Stimulated activated naive CD8-positive, alpha-beta T cell treated with anti-CD3 and anti-CD28 coated beads, Interleukin-15, Interleukin-2, amounts not matched to agents 100 U/mL and 50 U/mL, for 24 hours (primary cell): ENCODE measurements at regions not wholly inside any gene's neighbourhood (a gene's known extent, or its start where the extent isn't known, plus 50 kb on each side); places are given as distances from the start of the nearest gene placed in this dataset.

ENCODE experiments used
- ATAC-seq: fragments of 150-1000 bp; cut with Tn5 transposase; one replicate; pipeline ENCODE4 v1.10.0; 2021
- DNase-seq: peaks from one replicate; pipeline ENCODE4 v3.0.0; 2021

- no peak for ATAC-seq
These were observed 261.1 kb downstream of the ABHD5 start for GRCh38 chr3:43951813-43952212.

DNA sequence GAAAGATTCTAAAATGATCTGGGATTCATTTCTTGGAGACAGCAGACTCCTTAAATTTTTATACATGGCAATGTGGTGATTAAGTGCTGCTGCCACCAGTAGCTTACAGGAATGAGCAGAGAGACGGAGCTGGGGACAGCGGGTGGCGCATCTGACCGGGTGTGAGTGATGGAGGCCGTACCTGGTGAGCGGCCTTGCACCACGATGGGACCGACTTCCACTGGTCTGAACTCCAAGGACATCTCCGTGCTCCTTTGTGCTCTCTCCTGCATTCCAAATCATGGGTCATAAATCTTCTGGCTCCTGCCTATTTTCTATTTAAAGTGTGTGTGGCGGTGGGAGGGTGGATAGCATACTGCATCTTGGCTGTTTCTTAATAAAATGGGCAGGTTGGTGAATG is 262.6 kb downstream of the ABHD5 start:
- no peak for ATAC-seq
- no peak for DNase-seq

More at GRCh38 chr3:43951813-43952212, 261.1 kb downstream of the ABHD5 start:
- no peak for DNase-seq

DNA sequence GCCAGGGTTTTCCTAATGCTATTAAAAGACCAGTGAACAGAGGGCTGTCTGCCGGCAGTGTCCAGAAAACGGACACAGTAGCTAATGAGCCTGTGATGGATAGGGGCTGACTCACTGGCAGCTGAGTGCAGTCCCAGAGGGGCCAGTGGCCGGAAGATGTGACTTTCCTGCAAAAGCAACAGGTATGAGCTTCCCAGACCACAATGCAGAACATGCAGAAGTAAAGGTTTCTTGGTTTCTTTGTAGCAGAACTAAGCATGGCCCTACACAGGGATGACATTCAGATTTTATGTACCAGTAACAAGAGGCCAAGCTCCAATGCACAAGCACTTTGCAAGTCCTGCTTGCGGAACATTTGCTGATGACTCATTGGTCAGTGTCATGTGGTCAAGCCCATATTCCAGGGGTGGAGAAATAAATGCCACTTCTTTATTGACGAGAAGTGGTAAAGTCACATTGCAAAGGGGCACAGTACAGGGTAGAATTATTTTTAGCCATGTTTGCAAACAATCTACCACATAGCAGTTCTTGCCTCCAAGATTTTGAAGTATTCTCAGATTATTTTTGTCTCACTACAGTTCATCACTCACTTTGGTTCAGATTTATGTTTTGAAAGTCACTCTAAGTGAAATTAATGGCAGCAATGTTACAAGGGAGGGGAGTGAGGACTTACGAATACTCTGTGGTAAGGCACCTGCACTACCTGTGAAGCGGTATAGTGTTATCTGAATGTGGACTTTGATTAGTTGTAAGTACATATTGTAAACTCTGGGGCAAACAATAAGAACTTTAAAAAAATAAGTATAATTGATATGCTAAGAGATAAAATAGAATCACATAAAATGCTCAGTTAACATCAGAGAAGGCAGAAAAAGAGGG is 263.3 kb downstream of the ABHD5 start:
- DNase-seq (no peak), ATAC-seq (no peak)

DNA sequence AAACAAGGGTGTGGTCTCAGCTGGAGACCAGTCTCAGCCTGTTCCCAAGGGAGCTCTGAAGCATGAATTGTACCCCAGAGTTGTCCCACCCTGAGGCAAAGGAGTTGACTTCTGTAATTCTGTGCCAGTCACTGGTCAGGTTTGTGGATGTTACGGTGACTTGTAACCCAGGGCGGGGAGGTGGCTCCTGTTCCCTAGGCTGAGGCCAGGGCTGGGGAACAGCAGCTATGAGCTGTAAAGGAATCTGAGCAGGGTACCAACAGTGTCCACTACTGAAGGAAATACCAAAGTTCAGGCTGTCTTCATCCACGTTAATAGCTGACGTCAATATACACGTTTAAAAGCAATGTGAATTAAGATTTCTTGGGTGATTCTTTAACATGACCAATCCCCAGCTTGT is 266.2 kb downstream of the ABHD5 start:
- DNase-seq: no peak
- no peak for ATAC-seq

- DNase-seq: no peak
- no peak for ATAC-seq
These were observed 266.8 kb downstream of the ABHD5 start for GRCh38 chr3:43957553-43957952.

- DNase-seq (no peak), ATAC-seq (no peak)
These were observed 267.4 kb downstream of the ABHD5 start for GRCh38 chr3:43958005-43958770.

DNA sequence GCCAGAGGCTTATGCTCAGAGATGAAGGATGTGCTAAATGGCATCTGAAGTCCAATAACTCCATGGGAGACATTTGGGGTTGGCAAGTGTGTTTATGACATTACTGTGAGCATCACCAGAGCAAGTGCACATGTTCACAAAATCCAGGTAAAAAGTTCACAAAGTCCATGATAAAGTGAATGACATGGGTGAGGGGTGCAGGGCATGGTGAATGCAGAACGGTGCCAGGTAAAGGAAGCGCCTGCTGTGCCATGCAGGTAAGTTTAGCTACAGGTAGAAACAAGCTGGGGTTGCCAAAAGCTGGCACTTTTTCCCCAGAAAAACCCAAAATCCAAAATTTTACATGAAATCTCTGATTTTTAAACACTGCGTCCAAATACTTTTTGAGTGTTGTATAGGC is 268.2 kb downstream of the ABHD5 start:
- ATAC-seq: no peak
- no peak for DNase-seq

- ATAC-seq: no peak
- no peak for DNase-seq
These were observed 269.0 kb downstream of the ABHD5 start for GRCh38 chr3:43959498-43960447.

DNA sequence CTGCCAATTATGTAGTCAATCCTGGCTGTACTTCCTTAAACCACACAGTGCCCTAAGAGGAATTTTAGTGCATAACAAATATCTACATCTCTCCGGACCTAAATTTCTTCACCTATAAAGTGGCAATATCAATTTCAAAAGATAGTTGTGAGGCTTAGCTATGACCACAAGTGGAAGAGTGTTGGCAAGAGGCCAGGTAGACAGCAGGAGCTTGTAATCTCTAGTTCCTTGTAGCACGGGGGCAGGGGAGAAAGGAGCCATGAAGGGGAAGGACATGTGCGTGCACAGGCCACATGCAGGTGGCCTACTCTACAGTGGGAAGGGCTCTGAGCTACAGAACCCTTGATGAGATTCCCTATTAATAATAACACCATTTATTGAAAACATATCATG is 269.7 kb downstream of the ABHD5 start:
- DNase-seq (no peak), ATAC-seq (no peak)

- DNase-seq (no peak), ATAC-seq (no peak)
These were observed 271.3 kb downstream of the ABHD5 start for GRCh38 chr3:43962043-43962442.

DNA sequence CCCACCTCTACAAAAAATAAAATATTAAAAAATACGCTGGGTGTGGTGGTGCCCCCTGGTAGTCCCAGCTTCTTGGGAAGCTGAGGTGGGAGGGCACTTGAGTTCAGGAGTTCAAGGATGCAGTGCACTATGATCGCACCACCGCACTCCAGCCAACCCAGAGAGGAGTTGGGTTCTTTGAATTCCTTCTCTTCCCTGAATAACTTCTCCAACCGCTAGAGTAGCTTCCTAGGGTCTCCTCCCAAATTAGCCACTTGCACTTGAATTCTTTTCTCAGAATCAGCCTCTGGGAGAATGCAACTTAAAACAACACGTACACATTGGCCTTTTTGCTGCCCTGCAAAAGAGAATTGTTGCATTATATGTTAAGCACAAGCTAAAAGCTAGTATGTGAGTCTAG is 272.5 kb downstream of the ABHD5 start:
- DNase-seq (no peak), ATAC-seq (no peak)

- no peak for ATAC-seq
These were observed 273.9 kb downstream of the ABHD5 start for GRCh38 chr3:43964640-43965039.

DNA sequence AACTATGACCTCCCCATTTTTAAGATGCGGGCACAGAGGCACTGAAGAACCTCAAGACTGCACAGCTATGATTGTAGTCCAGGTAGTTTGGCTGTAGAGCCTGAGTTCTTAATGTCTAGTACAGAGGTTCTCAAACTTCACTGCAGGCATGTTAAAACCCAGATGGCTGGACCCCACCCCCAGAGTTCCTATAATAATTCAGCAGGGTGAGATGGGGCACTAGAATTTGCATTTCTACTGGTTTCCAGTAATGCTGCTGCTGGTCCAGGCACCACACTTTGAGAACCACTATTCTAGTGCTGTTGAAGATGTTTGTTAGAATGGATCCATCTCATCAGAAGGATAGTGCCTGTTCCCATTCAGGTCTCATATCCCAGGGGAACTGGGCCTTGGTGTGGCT is 274.9 kb downstream of the ABHD5 start:
- no peak for ATAC-seq
- DNase-seq: no peak

More at GRCh38 chr3:43964640-43965039, 273.9 kb downstream of the ABHD5 start:
- DNase-seq: no peak

DNA sequence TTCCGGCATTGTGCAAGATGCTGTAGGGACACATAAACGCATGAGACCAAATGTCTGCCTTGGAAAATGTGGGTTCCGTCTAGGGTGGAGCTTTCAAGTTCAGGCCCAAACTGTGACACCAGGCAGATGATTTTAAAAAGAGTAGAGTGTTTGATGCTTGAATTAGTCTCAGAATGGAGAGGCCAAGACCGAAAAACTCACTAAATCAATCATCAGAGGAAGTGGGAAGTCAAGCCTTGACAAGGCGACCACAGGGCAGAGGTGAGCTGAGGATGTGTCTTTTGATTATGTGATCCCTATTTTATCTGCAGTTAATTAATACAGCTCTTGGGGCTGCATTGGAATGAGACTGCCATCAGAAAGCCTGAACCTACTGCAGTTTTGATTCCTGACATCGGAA is 275.4 kb downstream of the ABHD5 start:
- ATAC-seq: no peak
- DNase-seq: no peak

GRCh38 chr3:43966530-43966929 is 275.2 kb upstream of the TOPAZ1 start:
- DNase-seq: no peak
- ATAC-seq: no peak

GRCh38 chr3:43968465-43968864 is 273.2 kb upstream of the TOPAZ1 start:
- ATAC-seq: no peak
- no peak for DNase-seq

- no peak for ATAC-seq
- DNase-seq: no peak
These were observed 271.7 kb upstream of the TOPAZ1 start for GRCh38 chr3:43969944-43970343.

DNA sequence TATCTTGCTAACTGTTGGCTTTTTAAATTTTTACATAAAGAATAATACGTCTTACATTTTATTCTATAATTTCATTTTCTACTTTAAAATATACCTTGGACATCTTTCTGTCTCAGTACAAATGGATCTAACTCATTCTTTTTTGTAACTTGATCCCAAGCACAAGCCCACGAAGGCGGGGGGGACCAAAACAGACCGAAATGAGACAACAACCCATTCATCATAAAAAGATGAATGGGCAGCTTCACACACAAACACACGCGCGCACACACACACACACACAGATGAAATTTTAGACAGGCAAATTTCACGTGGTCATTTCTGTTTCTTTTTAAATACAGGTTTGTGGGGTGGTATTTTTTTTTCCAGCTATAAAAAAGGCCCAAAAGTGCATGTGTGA is 271.3 kb upstream of the TOPAZ1 start:
- ATAC-seq: no peak
- no peak for DNase-seq

- ATAC-seq (no peak), DNase-seq (no peak)
These were observed 270.8 kb upstream of the TOPAZ1 start for GRCh38 chr3:43970920-43971319.

DNA sequence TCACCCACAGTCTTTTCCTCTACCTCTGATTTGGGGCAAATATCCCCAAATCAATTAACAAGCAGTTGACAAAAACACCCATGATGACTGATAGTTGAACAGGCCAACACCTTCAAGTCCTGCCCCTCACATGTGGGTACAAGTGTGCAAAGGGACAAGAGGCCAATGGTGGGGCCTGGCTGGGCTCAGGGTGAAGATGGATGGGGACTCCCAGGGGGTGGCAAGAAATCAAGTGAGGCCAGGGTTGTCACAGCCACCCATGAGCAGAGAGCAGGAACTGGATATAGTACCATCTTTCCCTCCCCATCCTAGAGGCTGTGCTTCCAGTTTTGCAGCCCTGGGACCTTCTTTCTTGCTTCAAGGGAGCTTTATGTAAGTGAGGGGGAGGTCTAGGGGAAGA is 270.2 kb upstream of the TOPAZ1 start:
- DNase-seq (no peak), ATAC-seq (no peak)

DNA sequence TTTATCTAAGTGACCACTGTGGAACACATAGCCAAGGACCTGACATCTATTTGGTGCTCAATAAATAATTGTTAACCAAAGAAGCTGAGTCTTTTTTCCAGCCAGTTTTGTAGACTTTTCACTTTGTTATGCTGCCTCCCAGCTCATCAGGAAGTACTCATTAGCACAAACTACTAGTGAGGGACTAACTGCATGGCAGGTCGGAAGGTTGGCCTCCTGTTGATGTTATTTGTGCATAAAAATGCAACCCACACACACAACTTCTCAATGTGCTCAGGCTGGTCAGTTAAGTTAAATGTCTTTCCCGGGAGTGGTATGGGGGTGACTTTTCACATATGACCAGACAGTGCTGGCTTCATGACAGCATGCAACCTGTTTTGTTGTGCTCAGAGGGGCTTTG is 263.0 kb upstream of the TOPAZ1 start:
- DNase-seq (no peak), ATAC-seq (no peak)

GRCh38 chr3:43979645-43980044 is 262.0 kb upstream of the TOPAZ1 start:
- ATAC-seq (no peak), DNase-seq (no peak)
